ENCODE measurements at regions not wholly inside any gene's neighbourhood (a gene's known extent, or its start where the extent isn't known, plus 50 kb on each side); places are given as distances from the start of the nearest gene placed in this dataset.
"Not testable (repeated sequence)": the region's sequence is repeated elsewhere in the genome, so short reads cannot be mapped to it uniquely, and the experiment has no call there.

GRCh38 chr7:155396661-155397060, 61.3 kb upstream of the EN2 start:
- no peak for DNase-seq (ENCODE audit: low spot score)

- DNase-seq (ENCODE audit: low spot score): not testable (repeated sequence)
These were observed 59.9 kb upstream of the EN2 start for GRCh38 chr7:155397758-155398714.

- DNase-seq (ENCODE audit: low spot score): no peak
These were observed 59.0 kb upstream of the EN2 start for GRCh38 chr7:155398944-155399343.

- no peak for DNase-seq (ENCODE audit: low spot score)
These were observed 58.4 kb upstream of the EN2 start for GRCh38 chr7:155399577-155399976.

- DNase-seq (ENCODE audit: low spot score): no peak
These were observed 56.7 kb upstream of the EN2 start for GRCh38 chr7:155401231-155401630.

- DNase-seq (ENCODE audit: low spot score): no peak
These were observed 56.0 kb upstream of the EN2 start for GRCh38 chr7:155401884-155402283.

- DNase-seq (ENCODE audit: low spot score): no peak
These were observed 55.0 kb upstream of the EN2 start for GRCh38 chr7:155402941-155403340.

- no peak for DNase-seq (ENCODE audit: low spot score)
These were observed 53.0 kb upstream of the EN2 start for GRCh38 chr7:155404976-155405375.

- DNase-seq (ENCODE audit: low spot score): no peak
These were observed 52.3 kb upstream of the EN2 start for GRCh38 chr7:155405399-155406318.

- no peak for DNase-seq (ENCODE audit: low spot score)
These were observed 50.1 kb upstream of the EN2 start for GRCh38 chr7:155407799-155408198.

Measured in SW480 (cell line).